Fibroblast of the aortic adventitia (primary cell): ENCODE measurements at regions not wholly inside any gene's neighbourhood (a gene's known extent, or its start where the extent isn't known, plus 50 kb on each side); places are given as distances from the start of the nearest gene placed in this dataset.

Experiments
- DNase-seq: peaks from one replicate; pipeline ENCODE4 v3.0.0-alpha.2; 2010; ENCODE audit warnings: low read depth
- H3K4me3 ChIP-seq: 2 replicates; pipeline ENCODE4 v1.5.1; 2011; ENCODE audit warnings: low read depth, mild to moderate bottlenecking, control low read depth, low read length, moderate library complexity
- CTCF ChIP-seq: IDR thresholded peaks from 2 replicates; pipeline ENCODE4 v1.5.1; 2011; ENCODE audit warnings: mild to moderate bottlenecking, low read length, control low read depth, inconsistent platforms; ENCODE audit not compliant: insufficient read depth

GRCh38 chr16:54488729-54489128 is 202.1 kb upstream of the IRX3 start:
- TF ChIP-seq CTCF = no peak
- no peak overlapping the region for H3K4me3 ChIP-seq
- peak; percentile 23 for DNase-seq

- peak; percentile 58 for DNase-seq
- no peak overlapping the region for H3K4me3 ChIP-seq
- TF ChIP-seq CTCF = no peak
Measured at GRCh38 chr16:54487933-54488332, 201.3 kb upstream of the IRX3 start.

GRCh38 chr16:54484700-54485099 is 198.1 kb upstream of the IRX3 start:
- no peak overlapping the region for H3K4me3 ChIP-seq
- TF ChIP-seq CTCF = no peak
- DNase-seq = no peak

GRCh38 chr16:54482892-54483574 is 196.4 kb upstream of the IRX3 start:
- no peak for DNase-seq
- TF ChIP-seq CTCF = no peak
- H3K4me3 ChIP-seq = no peak overlapping the region

- no peak for TF ChIP-seq CTCF
Measured at GRCh38 chr16:54480429-54480828, 193.8 kb upstream of the IRX3 start.

GRCh38 chr16:54479546-54479945 is 193.0 kb upstream of the IRX3 start:
- no peak for TF ChIP-seq CTCF
- no peak for DNase-seq
- no peak overlapping the region for H3K4me3 ChIP-seq

More at GRCh38 chr16:54480429-54480828, 193.8 kb upstream of the IRX3 start:
- no peak overlapping the region for H3K4me3 ChIP-seq
- no peak for DNase-seq

GRCh38 chr16:54477714-54478113 is 191.1 kb upstream of the IRX3 start:
- TF ChIP-seq CTCF = no peak
- H3K4me3 ChIP-seq = no peak overlapping the region
- DNase-seq = no peak
